ENCODE measurements at regions not wholly inside any gene's neighbourhood (a gene's known extent, or its start where the extent isn't known, plus 50 kb on each side); places are given as distances from the start of the nearest gene placed in this dataset.

- H3K4me3 ChIP-seq, result no peak overlapping the region
- H3K36me3 ChIP-seq, result no peaks in the 10 kb centered on the region
- intact Hi-C loops (cut with DNase I; ENCODE audit: low total_unique reads), result no loop called here
- H3K4me1 ChIP-seq, result no peaks in the 10 kb centered on the region
- no peak for TF ChIP-seq POLR2A (IDR thresholded peaks at IDR 0.05)
- TF ChIP-seq, protein P1, sequence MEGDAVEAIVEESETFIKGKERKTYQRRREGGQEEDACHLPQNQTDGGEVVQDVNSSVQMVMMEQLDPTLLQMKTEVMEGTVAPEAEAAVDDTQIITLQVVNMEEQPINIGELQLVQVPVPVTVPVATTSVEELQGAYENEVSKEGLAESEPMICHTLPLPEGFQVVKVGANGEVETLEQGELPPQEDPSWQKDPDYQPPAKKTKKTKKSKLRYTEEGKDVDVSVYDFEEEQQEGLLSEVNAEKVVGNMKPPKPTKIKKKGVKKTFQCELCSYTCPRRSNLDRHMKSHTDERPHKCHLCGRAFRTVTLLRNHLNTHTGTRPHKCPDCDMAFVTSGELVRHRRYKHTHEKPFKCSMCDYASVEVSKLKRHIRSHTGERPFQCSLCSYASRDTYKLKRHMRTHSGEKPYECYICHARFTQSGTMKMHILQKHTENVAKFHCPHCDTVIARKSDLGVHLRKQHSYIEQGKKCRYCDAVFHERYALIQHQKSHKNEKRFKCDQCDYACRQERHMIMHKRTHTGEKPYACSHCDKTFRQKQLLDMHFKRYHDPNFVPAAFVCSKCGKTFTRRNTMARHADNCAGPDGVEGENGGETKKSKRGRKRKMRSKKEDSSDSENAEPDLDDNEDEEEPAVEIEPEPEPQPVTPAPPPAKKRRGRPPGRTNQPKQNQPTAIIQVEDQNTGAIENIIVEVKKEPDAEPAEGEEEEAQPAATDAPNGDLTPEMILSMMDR (IDR thresholded peaks at IDR 0.05), result no peak
- H3K9me3 ChIP-seq, result no peaks in the 10 kb centered on the region
- H3K27me3 ChIP-seq, result no peaks in the 10 kb centered on the region
- no peak for DNase-seq
- no peak overlapping the region for H3K27ac ChIP-seq
These were observed 171.5 kb upstream of the SYT13 start for GRCh38 chr11:45457649-45458048.

DNA sequence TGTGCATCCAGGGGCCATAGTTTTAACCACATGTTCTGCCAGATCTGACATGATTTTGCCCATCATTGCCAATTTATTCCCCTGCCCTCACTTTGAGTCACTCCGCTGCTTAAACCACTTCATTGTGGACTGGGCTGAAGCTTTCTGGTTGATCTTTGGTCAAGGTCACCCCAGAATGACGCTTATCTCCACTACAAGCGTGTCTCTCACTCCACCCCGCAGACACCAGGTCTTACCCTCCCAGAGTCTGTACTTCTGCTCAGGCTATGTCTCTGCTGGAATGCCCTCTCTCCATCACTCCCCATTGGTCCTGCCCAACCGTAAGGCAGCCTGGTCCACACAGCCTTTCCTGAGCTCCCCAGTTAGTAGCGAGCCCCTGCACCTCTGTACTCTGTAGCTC, 170.5 kb upstream of the SYT13 start:
- H3K27me3 ChIP-seq, result no peaks in the 10 kb centered on the region
- no peak overlapping the region for H3K27ac ChIP-seq
- H3K36me3 ChIP-seq, result no peaks in the 10 kb centered on the region
- intact Hi-C loops (cut with DNase I; ENCODE audit: low total_unique reads), result no loop called here
- H3K9me3 ChIP-seq, result no peaks in the 10 kb centered on the region
- H3K4me3 ChIP-seq, result no peak overlapping the region
- DNase-seq, result no peak
- H3K4me1 ChIP-seq, result no peaks in the 10 kb centered on the region
- TF ChIP-seq, protein P1 (IDR thresholded peaks at IDR 0.05), result no peak
- TF ChIP-seq POLR2A (IDR thresholded peaks at IDR 0.05), result no peak

DNA sequence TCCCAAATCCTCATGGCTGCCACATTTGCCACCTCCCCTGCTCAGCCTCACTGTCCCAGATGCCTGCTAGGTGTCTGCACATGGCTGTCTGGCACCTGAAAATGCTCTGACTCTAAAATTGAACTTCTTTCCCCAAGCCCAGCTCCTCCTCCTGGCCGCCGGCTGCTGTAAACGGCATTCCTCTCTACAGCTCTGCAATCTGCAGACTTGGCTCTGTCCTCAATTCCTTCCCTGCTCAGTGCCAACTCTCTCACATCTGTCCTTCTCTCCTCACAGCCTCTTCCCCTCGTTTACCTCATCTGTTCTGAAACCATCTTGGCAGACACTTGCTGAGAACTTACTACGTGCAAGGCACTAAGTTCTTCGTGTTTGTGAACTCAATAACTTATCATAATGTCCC, 169.4 kb upstream of the SYT13 start:
- DNase-seq, result no peak
- no peak overlapping the region for H3K4me3 ChIP-seq
- H3K27me3 ChIP-seq, result no peaks in the 10 kb centered on the region
- intact Hi-C loops (cut with DNase I; ENCODE audit: low total_unique reads), result no loop called here
- H3K36me3 ChIP-seq, result no peaks in the 10 kb centered on the region
- no peaks in the 10 kb centered on the region for H3K9me3 ChIP-seq
- no peak for TF ChIP-seq POLR2A (IDR thresholded peaks at IDR 0.05)
- TF ChIP-seq, protein P1 (IDR thresholded peaks at IDR 0.05), result no peak
- H3K4me1 ChIP-seq, result no peaks in the 10 kb centered on the region
- no peak overlapping the region for H3K27ac ChIP-seq

DNA sequence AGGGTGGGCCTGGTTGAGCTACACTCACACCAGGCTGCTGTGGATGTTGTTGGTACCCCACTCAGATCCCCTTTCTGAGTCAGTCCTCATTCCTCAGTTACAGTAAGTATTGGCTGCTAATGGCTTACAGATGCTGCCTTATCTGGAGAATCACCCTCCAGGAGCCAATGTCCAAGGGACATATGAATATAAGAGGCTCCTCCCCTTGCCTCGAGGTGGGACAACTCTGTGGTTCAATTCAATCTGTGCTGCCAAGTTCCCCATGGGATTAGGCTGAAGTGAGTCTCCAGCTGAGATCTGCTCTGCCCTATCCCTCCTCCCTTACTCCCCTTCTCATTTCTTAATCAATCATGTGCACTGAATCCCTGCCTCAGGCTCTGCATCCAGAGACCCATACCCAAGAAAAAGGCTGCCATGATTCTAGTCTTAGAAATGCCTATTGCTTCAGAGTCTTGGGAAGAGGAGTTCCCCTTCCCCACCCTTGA, 168.8 kb upstream of the SYT13 start:
- H3K36me3 ChIP-seq, result no peaks in the 10 kb centered on the region
- DNase-seq, result no peak
- no peaks in the 10 kb centered on the region for H3K4me1 ChIP-seq
- H3K9me3 ChIP-seq, result no peaks in the 10 kb centered on the region
- no peak overlapping the region for H3K27ac ChIP-seq
- no peak overlapping the region for H3K4me3 ChIP-seq
- no peaks in the 10 kb centered on the region for H3K27me3 ChIP-seq
- intact Hi-C loops (cut with DNase I; ENCODE audit: low total_unique reads), result no loop called here
- TF ChIP-seq, protein P1 (IDR thresholded peaks at IDR 0.05), result no peak
- TF ChIP-seq POLR2A (IDR thresholded peaks at IDR 0.05), result no peak

- Histone ChIP-seq H3K4me1 (no peaks in the 10 kb centered on the region), H3K36me3 (no peaks in the 10 kb centered on the region), H3K27me3 (no peaks in the 10 kb centered on the region), H3K9me3 (no peaks in the 10 kb centered on the region), H3K27ac (no peak overlapping the region), H3K4me3 (no peak overlapping the region)
- DNase-seq, result no peak
- TF ChIP-seq POLR2A (IDR thresholded peaks at IDR 0.05), result no peak
- TF ChIP-seq, protein P1 (IDR thresholded peaks at IDR 0.05), result no peak
- intact Hi-C loops (cut with DNase I; ENCODE audit: low total_unique reads), result no loop called here
These were observed 167.6 kb upstream of the SYT13 start for GRCh38 chr11:45453721-45454120.

Data from uterus (tissue), 3 donors.